ENCODE measurements at regions not wholly inside any gene's neighbourhood (a gene's known extent, or its start where the extent isn't known, plus 50 kb on each side); places are given as distances from the start of the nearest gene placed in this dataset.
"Not testable (repeated sequence)": the region's sequence is repeated elsewhere in the genome, so short reads cannot be mapped to it uniquely, and the experiment has no call there.

GRCh38 chr6:147933224-147933623 is 409.4 kb upstream of the SASH1 start:
- no peak for DNase-seq

GRCh38 chr6:147935656-147936055 is 407.0 kb upstream of the SASH1 start:
- no peak for DNase-seq

- DNase-seq, result no peak
These were observed 405.8 kb upstream of the SASH1 start for GRCh38 chr6:147936703-147937470.

GRCh38 chr6:147941143-147941542 is 401.5 kb upstream of the SASH1 start:
- DNase-seq, result no peak

GRCh38 chr6:147942363-147942762 is 400.3 kb upstream of the SASH1 start:
- DNase-seq, result no peak

GRCh38 chr6:147944122-147944521 is 398.5 kb upstream of the SASH1 start:
- no peak for DNase-seq

GRCh38 chr6:147947521-147947920 is 395.1 kb upstream of the SASH1 start:
- no peak for DNase-seq

- DNase-seq, result no peak
These were observed 392.5 kb upstream of the SASH1 start for GRCh38 chr6:147949981-147950622.

- DNase-seq, result no peak
These were observed 392.0 kb upstream of the SASH1 start for GRCh38 chr6:147950623-147950987.

- no peak for DNase-seq
These were observed 390.9 kb upstream of the SASH1 start for GRCh38 chr6:147951726-147952125.

- no peak for DNase-seq
These were observed 387.7 kb upstream of the SASH1 start for GRCh38 chr6:147954938-147955337.

- DNase-seq, result no peak
These were observed 384.0 kb upstream of the SASH1 start for GRCh38 chr6:147958683-147959082.

- DNase-seq, result no peak
These were observed 381.0 kb upstream of the SASH1 start for GRCh38 chr6:147961481-147962141.

- DNase-seq, result not testable (repeated sequence)
These were observed 377.2 kb upstream of the SASH1 start for GRCh38 chr6:147965448-147965847.

- DNase-seq, result peak in 1 of 2 experiments; percentile 0
These were observed 371.7 kb upstream of the SASH1 start for GRCh38 chr6:147970970-147971369.

- DNase-seq, result no peak
These were observed 370.2 kb upstream of the SASH1 start for GRCh38 chr6:147972448-147972847.

GRCh38 chr6:147973806-147974205 is 368.8 kb upstream of the SASH1 start:
- no peak for DNase-seq

- DNase-seq, result no peak
These were observed 368.3 kb upstream of the SASH1 start for GRCh38 chr6:147974376-147974775.

- DNase-seq, result no peak
These were observed 364.7 kb upstream of the SASH1 start for GRCh38 chr6:147977851-147978465.

GRCh38 chr6:147979966-147980365 is 362.7 kb upstream of the SASH1 start:
- no peak for DNase-seq

- DNase-seq, result no peak
These were observed 358.9 kb upstream of the SASH1 start for GRCh38 chr6:147983581-147984366.

GRCh38 chr6:147986846-147987245 is 355.8 kb upstream of the SASH1 start:
- no peak for DNase-seq

GRCh38 chr6:147990159-147990558 is 352.5 kb upstream of the SASH1 start:
- no peak for DNase-seq

Measured in NCI-H2081 (cell line).